GM21515 (cell line): ENCODE measurements at regions not wholly inside any gene's neighbourhood (a gene's known extent, or its start where the extent isn't known, plus 50 kb on each side); places are given as distances from the start of the nearest gene placed in this dataset.
A peak's percentile ranks its signal among the peaks of the same experiment; 100 is the strongest.

Experiments
- ATAC-seq: cut with Tn5 transposase; IDR thresholded peaks from one replicate; pipeline ENCODE4 v1.9.1; 2021; ENCODE audit not compliant: unreplicated experiment

- ATAC-seq: no peak
Measured at GRCh38 chr14:71273366-71273765, 366.1 kb downstream of the PCNX1 start.

DNA sequence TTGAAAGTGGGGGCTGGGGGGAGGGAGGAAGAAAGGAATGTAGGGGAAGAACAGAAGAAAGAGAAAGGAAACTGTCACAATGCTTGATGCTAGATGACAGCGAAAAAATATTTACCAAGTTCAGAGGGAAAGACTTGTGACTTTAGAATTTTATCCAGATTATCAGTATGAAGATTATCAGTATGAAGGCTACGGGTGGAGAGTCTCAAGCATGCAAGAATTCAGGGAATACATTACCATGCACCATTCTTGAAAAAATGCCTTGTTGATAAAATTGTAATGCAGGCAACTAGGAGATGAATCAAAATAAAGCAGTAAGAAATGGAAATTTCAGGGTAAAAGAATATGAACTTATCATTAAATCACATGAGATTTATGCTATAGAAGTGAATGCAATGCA lies 376.8 kb downstream of the PCNX1 start:
- ATAC-seq: no peak

- no peak for ATAC-seq
Measured at GRCh38 chr14:71286126-71286525, 378.9 kb downstream of the PCNX1 start.

GRCh38 chr14:71287567-71287966 lies 380.3 kb downstream of the PCNX1 start:
- no peak for ATAC-seq

GRCh38 chr14:71289536-71289935 lies 382.3 kb downstream of the PCNX1 start:
- peak; percentile 75 for ATAC-seq

GRCh38 chr14:71290301-71290700 lies 383.0 kb downstream of the PCNX1 start:
- no peak for ATAC-seq

- peak; percentile 66 for ATAC-seq
Measured at GRCh38 chr14:71290960-71291466, 383.8 kb downstream of the PCNX1 start.

DNA sequence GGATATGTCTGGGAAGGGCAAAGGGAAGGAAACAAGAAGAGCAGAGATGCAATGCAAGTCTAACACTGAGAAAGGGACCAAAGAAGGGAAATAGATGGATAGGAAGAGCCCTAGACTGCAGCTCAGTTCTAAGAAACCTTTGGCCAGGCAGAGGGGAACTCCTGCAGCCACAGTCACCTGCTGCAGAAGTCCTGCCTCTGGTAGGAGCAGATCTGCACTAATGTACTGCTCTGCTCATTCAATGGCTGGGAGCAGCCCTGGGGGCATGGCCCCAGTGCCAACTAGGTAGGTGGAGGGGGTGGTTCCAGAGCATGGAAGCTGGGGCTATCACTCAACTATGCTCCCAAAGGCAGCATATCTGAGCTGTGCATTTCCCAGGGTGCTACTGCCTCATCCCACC lies 388.9 kb downstream of the PCNX1 start:
- no peak for ATAC-seq

- ATAC-seq: no peak
Measured at GRCh38 chr14:71300566-71301330, 393.5 kb downstream of the PCNX1 start.

DNA sequence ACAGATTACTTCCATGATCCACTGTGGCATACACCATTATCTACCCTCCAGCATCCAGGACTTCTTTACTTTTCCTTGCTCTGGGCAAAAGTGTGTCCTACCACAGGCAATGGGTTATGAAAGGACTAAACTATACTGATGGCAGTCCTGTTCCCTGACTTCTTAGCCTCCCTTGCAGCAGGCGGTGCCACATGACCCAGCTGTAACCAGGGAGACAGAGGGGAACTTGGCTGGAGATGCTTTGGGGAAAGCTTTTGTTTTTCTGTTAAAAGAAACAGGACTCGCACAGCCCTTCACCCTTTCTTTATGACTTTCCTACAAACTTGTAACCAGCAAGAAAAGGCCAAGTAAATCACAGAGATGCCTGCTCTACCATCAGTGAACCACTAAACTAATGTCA lies 394.4 kb downstream of the PCNX1 start:
- no peak for ATAC-seq

DNA sequence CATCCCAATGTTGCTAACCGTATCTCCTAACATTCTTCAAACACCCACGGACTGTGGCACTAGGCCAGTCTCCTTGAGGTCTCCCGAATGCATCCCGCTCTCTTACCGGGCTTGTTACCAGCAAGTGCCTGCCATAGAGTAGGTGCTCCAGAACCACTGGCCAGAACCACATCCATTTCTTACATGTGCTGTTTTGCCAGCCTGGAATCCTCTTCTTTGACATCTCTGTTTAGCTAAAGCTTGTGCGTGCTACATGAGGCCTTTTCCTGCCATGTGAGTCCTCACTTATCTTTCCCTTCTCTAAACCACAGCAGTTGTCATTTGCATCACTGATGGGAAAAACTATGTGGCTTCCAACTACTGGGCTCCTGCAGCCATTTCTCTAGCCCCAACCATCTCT lies 397.4 kb downstream of the PCNX1 start:
- ATAC-seq: no peak

- ATAC-seq: no peak
Measured at GRCh38 chr14:71308671-71309070, 401.4 kb downstream of the PCNX1 start.

DNA sequence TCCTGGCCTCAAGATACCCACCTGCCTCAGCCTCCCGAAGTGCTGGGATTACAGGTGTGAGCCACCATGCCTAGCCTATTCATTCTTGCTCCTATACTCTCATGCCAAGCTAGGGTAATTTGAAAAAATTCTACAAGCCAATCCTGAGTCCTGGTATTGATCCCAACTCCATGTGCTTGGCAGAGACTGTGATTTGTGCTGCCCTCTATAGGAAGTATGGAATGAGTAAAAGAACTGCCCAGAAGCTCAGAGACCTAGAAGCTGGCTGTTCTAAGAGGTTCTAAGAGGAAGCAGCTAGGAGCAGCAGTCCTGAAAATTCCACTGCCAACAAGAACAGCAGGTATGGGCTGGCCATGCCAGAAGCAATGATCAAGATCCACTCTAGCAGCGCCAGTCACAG lies 402.5 kb downstream of the PCNX1 start:
- ATAC-seq: no peak

- ATAC-seq: no peak
Measured at GRCh38 chr14:71311061-71311460, 403.8 kb downstream of the PCNX1 start.

GRCh38 chr14:71314717-71315116 lies 407.5 kb downstream of the PCNX1 start:
- no peak for ATAC-seq

DNA sequence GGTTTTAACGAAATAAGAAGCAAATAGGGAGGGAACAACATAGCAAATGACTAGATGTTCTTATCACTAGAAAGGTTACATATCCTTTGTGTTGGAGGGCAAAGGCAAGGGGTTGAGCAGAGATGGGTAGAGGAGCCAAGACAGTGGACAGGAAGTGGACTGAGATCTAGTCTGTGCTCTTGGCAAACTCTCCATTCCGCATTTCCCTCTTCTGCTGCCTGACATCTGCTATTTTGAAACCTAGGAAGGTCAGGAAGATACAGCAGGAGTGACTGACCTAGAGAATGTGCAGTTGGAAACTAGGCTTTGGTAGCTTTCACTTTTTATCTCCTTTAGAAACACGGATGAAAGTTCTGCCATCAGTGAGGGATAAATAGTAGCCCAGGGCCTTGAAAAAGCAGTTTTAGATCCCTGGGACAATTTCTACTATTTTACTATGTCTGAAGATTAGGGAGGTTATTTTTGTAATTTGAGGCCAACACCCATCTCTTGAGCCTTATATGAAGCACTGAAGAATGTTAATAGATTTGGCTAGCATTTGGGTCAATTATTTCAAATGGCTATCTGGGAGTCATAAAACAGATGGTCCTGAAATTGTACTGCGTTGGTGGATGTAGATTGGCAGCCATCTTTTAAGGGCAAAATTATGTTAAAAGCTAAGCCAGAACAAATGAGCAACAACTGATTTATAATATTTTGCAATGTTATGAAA lies 410.3 kb downstream of the PCNX1 start:
- no peak for ATAC-seq

- ATAC-seq: no peak
Measured at GRCh38 chr14:71318097-71318459, 410.8 kb downstream of the PCNX1 start.

DNA sequence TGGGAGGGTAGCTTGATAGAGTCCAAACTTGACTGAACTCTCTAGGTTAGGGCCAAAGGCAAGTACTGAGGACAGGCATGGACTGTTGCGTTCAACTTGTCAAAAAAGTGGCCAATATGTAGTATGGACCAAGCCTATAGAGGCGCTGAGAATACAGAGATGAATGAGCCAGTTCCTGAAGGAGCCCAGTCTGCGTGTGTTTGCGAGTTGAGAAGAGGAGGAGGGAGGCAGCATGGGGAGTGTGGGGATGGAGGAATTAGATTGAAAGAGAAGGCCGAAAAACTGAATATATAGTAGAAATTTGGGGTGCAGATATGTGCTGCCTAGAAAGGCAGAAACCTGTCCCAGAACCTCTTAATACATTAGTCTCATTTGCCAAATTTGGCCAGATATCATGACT lies 412.4 kb downstream of the PCNX1 start:
- peak; percentile 0 for ATAC-seq

DNA sequence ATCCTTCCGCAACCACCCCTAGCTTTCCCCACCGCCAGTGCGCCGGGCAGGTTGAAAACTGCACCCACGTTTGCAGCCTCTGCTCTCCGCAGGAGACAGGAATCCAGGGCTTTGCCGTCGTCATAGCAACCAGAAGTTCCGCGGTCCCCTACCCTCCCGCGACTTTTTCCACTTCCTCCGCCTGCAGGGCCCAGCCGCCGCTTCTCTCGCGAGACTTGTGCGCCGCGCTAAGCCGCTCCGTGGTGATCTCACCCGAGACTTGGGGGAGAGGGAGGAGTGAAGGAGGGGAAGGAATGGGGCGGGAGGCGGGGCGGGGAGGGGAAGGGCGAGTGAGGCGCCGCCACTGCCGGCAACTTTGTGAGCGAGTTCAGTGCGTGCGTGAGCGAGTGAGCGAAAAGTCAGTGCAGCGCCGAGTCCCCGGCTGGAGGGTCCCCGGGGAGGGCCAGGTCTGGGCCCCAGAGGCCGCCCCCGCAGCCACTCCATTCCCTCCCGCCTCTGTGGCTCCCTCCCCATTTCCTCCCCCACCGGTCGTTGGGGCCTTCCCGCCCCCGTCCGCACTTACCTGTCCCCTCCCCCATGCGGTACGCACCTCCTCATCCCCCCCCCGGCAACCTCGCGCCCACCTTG lies 413.0 kb downstream of the PCNX1 start, which contains the start of gene SIPA1L1:
SIPA1L1 (plus strand) TSS at position 370 of the 627 bp plus-strand sequence.
- peak; percentile 75 for ATAC-seq

- ATAC-seq: peak; percentile 29
Measured at GRCh38 chr14:71320734-71321573, 413.7 kb downstream of the PCNX1 start.
